ENCODE measurements at regions not wholly inside any gene's neighbourhood (a gene's known extent, or its start where the extent isn't known, plus 50 kb on each side); places are given as distances from the start of the nearest gene placed in this dataset.
"Not testable (repeated sequence)": the region's sequence is repeated elsewhere in the genome, so short reads cannot be mapped to it uniquely, and the experiment has no call there.

- no peak overlapping the region for H3K27ac ChIP-seq
- H3K4me3 ChIP-seq (ENCODE audit: low read depth in 1 of 2, low read length in 1 of 2), result no peak overlapping the region
- TF ChIP-seq, protein P1, sequence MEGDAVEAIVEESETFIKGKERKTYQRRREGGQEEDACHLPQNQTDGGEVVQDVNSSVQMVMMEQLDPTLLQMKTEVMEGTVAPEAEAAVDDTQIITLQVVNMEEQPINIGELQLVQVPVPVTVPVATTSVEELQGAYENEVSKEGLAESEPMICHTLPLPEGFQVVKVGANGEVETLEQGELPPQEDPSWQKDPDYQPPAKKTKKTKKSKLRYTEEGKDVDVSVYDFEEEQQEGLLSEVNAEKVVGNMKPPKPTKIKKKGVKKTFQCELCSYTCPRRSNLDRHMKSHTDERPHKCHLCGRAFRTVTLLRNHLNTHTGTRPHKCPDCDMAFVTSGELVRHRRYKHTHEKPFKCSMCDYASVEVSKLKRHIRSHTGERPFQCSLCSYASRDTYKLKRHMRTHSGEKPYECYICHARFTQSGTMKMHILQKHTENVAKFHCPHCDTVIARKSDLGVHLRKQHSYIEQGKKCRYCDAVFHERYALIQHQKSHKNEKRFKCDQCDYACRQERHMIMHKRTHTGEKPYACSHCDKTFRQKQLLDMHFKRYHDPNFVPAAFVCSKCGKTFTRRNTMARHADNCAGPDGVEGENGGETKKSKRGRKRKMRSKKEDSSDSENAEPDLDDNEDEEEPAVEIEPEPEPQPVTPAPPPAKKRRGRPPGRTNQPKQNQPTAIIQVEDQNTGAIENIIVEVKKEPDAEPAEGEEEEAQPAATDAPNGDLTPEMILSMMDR (IDR thresholded peaks at IDR 0.05), result no peak
- H3K4me1 ChIP-seq (ENCODE audit: control insufficient read depth in 1 of 2, insufficient read depth in 1 of 2, low read depth in 1 of 2, low read length in 1 of 2), result no peaks in the 10 kb centered on the region
- no peaks in the 10 kb centered on the region for H3K27me3 ChIP-seq
- no peaks in the 10 kb centered on the region for H3K9me3 ChIP-seq
- H3K36me3 ChIP-seq, result no peaks in the 10 kb centered on the region
Observed at GRCh38 chr6:156590482-156590881, 186.7 kb upstream of the ARID1B start.

DNA sequence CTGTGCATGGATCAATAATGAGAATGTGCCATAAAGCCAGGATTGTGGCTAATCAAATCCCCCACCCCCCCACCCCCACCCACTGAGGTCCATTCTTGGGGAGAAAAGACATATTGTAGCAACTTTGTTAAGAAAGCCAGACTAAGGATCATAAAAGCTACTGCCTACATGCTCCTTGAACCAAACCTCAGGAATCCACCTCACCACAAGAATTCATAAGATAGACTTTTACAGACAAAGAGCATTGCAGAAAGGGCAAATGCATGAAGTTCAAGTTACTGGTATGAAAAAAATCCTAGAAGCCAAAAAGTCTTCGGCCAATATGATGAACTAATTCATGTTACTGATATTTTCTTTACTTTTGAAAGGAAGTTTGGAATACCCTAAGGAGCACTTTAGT, 187.9 kb upstream of the ARID1B start:
- no peak overlapping the region for H3K4me3 ChIP-seq (ENCODE audit: low read depth in 1 of 2, low read length in 1 of 2)
- H3K36me3 ChIP-seq, result no peaks in the 10 kb centered on the region
- no peaks in the 10 kb centered on the region for H3K4me1 ChIP-seq (ENCODE audit: control insufficient read depth in 1 of 2, insufficient read depth in 1 of 2, low read depth in 1 of 2, low read length in 1 of 2)
- H3K27me3 ChIP-seq, result no peaks in the 10 kb centered on the region
- TF ChIP-seq, protein P1 (IDR thresholded peaks at IDR 0.05), result no peak
- H3K9me3 ChIP-seq, result no peaks in the 10 kb centered on the region
- no peak overlapping the region for H3K27ac ChIP-seq

GRCh38 chr6:156587751-156588301, 189.4 kb upstream of the ARID1B start:
- Histone ChIP-seq H3K4me1 (ENCODE audit: control insufficient read depth in 1 of 2, insufficient read depth in 1 of 2, low read depth in 1 of 2, low read length in 1 of 2) (no peaks in the 10 kb centered on the region), H3K27me3 (no peaks in the 10 kb centered on the region), H3K9me3 (no peaks in the 10 kb centered on the region), H3K27ac (no peak overlapping the region), H3K36me3 (no peaks in the 10 kb centered on the region), H3K4me3 (ENCODE audit: low read depth in 1 of 2, low read length in 1 of 2) (no peak overlapping the region)
- TF ChIP-seq, protein P1 (IDR thresholded peaks at IDR 0.05), result no peak

- Histone ChIP-seq H3K27me3 (no peaks in the 10 kb centered on the region), H3K4me3 (ENCODE audit: low read depth in 1 of 2, low read length in 1 of 2) (no peak overlapping the region), H3K9me3 (no peaks in the 10 kb centered on the region), H3K4me1 (ENCODE audit: control insufficient read depth in 1 of 2, insufficient read depth in 1 of 2, low read depth in 1 of 2, low read length in 1 of 2) (no peaks in the 10 kb centered on the region), H3K36me3 (no peaks in the 10 kb centered on the region), H3K27ac (no peak overlapping the region)
- TF ChIP-seq, protein P1 (IDR thresholded peaks at IDR 0.05), result no peak
Observed at GRCh38 chr6:156587071-156587470, 190.1 kb upstream of the ARID1B start.

DNA sequence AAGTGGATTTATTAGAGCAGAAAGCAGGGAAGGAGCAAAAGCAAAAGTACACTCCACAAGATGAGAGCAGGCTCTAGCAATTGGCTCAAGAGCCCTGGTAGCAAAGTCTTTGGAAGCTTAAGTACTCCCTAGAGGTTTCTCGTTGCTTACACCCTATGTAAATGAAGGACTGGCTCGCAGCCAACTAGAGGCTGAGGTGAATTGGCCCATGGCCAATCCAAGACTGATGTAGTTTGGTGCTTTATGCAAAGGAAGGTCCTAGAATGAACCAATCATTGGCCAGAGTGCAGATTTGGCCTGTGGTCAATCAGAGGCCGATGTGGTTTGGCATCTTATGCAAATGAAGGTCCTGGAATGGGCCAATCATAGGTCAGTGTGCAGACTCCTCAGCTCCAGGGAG, 191.3 kb upstream of the ARID1B start:
- no peak overlapping the region for H3K4me3 ChIP-seq (ENCODE audit: low read depth in 1 of 2, low read length in 1 of 2)
- H3K4me1 ChIP-seq (ENCODE audit: control insufficient read depth in 1 of 2, insufficient read depth in 1 of 2, low read depth in 1 of 2, low read length in 1 of 2), result no peaks in the 10 kb centered on the region
- no peak overlapping the region for H3K27ac ChIP-seq
- no peaks in the 10 kb centered on the region for H3K27me3 ChIP-seq
- H3K36me3 ChIP-seq, result no peaks in the 10 kb centered on the region
- TF ChIP-seq, protein P1 (IDR thresholded peaks at IDR 0.05), result no peak
- H3K9me3 ChIP-seq, result no peaks in the 10 kb centered on the region

DNA sequence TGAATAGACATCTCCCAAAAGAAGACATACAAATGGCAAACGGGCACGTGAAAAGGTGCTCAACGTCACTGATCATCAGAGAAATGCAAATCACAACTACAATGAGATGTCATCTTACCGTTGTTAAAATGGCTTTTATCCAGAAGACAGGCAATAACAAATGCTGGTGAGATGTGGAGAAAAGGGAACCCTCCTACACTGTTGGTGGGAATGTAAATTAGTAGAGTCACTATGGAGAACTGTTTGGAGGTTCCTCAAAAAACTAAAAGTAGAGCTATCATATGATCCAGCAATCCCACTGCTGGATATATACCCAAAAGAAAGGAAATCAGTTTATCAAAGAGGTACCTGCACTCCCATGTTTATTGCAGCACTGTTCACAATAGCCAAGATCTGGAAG, 193.1 kb upstream of the ARID1B start:
- not testable (repeated sequence) for H3K4me3 ChIP-seq (ENCODE audit: low read depth in 1 of 2, low read length in 1 of 2); H3K4me1 ChIP-seq (ENCODE audit: control insufficient read depth in 1 of 2, insufficient read depth in 1 of 2, low read depth in 1 of 2, low read length in 1 of 2); H3K9me3 ChIP-seq; H3K36me3 ChIP-seq; H3K27ac ChIP-seq; H3K27me3 ChIP-seq
